NCI-H146 (cell line): ENCODE measurements at regions not wholly inside any gene's neighbourhood (a gene's known extent, or its start where the extent isn't known, plus 50 kb on each side); places are given as distances from the start of the nearest gene placed in this dataset.

Experiments used
- DNase-seq: peaks from one replicate; lab custom pipeline; 2025; lab: John Stamatoyannopoulos, UW

DNA sequence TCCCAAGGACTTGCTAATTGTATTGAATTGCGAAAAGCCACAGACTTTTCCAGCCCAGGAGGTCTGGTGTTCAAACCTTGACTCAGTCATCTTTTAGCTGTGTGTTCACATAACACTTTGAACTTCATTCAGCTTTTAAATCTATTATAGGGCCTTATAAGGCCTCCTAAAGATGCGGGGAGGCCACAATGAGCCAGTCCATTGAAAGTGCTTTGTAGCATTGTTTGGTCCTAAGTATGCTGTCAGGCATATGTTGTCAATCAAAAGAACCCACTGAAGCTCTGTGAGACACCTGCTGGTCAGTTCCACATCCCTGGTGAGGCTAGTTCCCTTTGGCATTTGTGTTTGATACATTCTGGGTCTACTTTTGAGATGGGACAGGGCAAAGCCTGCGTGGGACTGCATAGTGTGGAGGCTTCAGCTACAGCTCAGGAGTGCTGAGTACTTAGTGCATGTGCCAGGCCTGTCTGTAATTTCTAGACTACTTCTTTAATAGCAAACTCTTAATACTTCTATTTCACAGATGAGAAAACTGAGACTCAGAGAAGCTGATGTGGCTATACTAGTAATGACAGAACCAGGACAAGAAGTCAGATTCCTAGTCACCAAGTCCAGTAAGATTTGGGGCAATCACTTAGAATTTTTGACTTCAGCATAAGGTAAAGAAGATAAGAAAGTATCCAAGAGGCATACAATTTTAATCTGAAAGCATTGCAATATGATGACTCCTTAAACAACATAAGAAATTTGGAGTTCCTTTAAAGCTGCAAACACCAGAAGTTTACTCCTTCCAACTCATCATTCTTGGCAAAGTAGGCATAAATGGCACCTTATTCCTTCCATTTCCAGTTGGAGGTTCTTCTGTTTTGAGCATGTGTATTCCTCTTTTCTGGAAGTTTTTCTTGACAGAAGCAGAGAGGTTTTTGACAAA, 213.0 kb downstream of the PDCD6IP start:
- no peak for DNase-seq

DNA sequence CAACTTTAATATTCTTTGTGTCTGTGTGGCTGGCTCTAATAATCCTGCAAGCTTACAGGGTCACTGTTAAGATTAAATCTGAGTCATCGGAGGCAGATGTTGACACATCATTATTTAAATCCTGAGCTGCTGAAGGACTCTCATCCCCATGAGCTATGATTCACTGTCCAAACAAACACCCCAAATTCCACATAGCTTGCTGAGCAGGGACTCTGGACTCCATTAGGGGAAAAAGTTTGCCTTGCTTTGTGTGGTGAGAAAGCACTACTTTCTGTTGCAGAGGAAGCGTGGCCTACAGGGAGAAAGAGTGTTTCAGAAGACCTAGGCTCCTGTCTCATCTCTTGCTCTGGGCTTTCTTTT, 213.7 kb downstream of the PDCD6IP start:
- no peak for DNase-seq

DNA sequence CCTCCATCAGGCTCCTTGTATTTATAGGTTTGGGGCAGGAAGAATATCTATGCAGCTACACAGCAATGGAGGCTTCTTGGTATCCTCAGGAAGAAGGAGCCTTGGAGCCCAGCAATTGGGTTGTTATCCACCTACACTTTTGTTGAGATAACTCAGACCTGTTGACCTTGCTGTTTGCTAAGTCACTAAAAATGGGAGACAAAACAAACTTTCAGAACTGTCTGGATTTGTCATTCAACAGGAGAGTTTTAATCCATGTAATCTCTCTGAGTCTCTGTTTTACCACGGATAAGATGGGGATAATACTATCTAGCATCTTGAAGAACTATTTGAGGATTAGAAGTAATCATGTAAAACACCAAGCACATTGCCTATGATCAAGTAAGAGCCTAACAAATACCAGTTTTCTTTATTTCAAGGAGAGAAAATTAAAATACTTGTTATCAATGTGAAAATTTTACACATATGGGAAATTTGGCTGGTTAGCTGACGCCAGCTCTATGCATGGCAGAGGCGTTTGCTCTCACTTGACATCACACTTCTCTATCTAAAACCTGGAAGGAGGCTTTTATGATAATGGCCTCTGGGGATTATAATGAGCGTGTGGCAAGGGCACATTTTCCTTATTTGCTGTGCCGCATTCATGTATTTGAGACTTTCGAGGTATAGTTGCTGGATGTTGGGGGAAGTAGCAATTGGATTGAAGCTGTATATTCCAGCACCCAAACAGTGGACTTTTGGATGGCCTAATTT, 215.6 kb downstream of the PDCD6IP start:
- DNase-seq = no peak

DNA sequence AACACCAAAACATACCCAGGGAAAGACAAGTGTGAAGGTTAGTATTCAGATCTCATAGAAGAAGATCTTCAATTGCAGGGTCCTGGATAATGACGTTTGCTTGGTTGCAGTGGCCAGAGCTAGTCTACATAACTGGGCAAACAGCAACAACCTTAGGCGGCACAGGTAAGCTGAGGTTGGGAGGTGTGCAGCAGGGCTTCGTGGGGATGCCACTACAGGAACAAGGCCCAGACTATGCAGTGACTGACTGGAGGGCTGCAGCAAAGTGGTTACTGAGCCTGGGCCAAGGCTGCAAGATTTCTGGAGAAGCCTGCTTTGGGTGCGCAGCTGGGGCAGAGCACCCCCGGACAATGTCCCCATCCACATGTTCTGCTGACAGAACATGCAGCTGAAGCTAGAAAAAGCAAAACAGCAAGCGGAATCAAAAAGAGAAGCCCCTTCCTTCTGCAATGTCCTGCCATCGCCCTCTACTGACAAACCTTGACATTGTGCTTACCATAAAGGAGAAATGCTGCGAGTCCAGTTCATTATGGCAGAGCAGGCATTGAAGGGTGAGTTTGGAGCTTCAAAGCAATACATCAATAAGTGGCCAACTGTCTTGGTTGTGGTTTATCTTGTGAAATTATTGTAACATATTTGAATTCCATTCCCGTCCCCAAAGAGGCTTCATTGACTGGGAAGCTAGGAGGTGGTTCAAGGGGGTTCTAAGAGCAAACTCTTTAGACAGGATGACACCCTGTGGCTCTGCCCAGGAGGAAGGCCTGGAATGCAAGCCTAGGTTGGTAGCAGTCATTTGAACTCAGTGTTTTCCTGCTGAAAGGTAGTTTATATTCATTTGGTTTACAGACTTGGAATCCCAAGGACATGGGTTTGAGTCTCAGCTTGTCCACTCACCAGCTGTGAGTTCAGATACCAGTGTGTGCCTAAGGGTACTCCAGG, 217.0 kb downstream of the PDCD6IP start:
- peak; percentile 8 for DNase-seq

DNA sequence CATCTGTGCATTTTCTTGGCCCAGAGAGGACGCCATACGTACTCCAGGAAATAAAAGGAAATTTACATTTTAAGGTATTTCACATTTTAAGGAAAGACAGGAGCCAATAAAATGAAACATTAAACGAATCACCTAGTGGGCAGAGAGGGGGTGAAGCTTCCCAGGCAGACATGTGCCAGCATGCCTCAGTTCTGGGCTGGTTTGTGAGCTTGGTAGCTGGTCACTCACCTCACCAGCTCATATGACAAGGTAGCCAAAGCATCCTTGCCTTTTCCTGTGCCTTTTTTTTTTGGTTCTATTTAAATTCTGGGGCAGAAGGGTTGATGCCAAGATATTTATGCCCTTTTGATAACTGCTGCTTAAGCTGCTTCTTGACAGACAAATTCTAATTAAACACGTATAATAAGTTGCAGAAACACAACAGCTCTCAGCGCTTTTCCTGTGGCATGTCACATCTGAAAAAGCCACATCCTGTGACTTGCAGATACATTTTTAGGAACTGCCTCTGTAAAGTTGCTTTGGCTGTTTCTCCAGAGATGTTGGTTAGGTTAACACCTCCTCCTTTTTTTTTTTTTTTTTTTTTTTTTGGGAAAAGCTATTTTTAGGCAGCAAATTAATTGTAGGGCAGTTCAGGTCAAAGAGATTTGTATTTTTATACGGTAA, 218.6 kb downstream of the PDCD6IP start:
- DNase-seq = no peak

DNA sequence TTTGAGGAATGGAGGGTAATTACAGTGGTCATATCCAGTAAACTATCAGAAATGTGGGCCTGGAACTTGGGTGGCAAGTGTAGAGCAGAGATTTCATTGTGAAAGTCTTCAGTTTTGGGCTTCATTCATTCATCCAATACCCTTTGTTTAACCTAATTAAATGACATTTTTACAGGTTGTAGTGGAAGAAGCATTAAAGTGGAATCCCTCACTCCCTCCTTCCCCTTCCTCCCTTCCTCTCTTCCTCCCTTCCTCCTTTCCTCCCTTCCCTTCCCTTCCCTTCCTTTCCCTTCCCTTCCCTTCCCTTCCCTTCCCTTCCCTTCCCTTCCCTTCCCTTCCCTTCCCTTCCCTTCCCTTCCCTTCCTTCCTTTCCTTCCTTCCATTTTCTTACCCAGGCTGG, 219.3 kb downstream of the PDCD6IP start:
- no peak for DNase-seq

DNA sequence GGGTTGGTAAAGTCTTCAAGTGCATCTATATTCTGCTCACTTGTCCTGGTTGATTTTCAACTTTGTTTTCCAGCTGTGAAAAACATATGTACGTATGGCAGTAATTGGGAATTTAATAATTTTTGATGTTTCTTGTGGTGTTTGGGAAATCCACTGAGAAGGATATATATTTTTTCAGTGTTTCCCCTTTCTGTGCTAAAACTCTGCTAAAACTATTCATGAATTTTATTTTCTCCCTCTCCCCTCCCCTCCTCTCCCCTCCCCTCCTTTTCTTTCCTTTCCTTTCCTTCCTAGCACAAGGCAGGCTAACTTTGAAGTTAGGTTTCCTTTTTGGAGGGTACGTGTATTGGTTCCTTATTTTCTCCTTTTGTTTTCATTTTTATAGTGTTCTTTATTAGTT, 220.7 kb downstream of the PDCD6IP start:
- DNase-seq = no peak

DNA sequence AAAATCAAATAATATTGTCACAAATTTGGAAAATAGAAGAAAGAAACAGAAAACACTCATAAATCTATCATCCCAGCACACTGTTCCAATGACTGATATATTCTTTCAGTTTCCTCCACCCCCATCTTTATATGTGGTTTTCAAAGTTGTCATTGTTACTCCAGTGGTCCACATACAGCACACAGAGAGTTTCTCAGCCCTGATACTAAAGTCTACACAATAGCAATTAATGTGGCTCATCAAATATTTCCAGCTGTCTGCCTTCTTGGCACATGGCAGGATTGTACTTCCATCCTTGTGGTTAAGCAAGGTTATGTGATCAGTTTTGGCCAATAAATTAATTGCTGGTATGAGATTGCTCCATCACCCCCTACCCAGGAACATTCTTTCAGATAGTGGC, 221.7 kb downstream of the PDCD6IP start:
- no peak for DNase-seq

DNA sequence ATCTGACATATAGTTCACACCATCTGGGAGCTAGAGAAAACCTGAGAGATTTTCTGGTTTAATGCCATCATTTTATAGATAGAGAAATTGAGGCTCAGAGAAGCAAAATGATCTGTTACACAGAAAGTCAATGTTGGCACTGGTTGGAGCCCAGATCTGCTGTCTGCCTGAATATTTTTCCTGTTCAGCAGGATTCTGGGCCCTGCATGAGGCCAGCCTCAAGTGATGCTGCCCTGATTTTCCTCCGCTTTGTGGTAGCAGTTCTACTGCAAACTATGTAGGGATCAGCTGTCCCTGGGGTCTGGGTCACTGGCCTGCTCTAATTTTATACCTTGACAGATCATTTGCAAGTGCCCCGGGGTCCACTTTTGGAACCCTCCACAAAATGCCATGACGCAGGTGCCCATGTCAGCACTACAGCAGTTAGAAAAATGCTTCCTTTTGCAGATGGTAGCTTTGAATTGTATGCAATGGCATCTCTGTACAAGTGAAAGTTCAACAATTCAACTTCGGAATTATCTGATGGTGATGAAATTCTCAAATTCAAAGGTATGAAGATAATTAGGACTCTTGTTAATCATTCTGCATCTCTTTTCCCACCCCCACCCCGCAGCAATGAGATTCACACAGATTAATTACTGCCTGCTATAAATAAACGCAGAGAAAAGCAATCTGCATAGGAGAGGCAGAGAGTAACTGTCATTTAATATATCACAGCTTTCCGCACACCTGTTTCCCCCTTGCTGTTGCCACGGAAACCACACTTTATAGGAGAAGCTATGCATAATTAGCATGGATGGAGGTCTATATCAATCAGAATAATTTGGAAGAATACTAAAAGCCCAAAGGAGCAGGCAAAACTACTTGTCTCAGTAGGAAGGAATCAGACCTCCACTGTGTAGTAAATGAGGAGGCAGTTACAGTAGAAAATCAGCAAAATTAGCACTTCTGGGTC, 222.6 kb downstream of the PDCD6IP start:
- peak; percentile 40 for DNase-seq

DNA sequence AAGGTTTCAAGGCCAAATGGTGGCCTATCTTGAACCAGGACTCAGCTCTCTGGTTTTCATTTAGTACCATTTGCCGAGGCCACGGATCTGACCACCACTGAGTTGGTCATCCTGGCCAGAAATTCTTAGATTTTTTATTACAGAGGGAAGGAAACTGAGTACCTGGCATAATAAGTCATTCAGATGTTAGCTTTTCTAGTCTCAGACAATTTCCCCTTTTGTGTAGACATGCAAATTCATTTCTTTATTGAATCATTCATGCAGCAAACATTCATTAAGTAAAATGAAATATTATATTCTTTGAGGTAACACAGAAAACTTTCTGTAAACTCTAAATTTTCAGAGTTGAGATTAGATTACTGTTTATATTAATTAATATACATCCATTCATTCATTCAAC, 223.7 kb downstream of the PDCD6IP start:
- no peak for DNase-seq

DNA sequence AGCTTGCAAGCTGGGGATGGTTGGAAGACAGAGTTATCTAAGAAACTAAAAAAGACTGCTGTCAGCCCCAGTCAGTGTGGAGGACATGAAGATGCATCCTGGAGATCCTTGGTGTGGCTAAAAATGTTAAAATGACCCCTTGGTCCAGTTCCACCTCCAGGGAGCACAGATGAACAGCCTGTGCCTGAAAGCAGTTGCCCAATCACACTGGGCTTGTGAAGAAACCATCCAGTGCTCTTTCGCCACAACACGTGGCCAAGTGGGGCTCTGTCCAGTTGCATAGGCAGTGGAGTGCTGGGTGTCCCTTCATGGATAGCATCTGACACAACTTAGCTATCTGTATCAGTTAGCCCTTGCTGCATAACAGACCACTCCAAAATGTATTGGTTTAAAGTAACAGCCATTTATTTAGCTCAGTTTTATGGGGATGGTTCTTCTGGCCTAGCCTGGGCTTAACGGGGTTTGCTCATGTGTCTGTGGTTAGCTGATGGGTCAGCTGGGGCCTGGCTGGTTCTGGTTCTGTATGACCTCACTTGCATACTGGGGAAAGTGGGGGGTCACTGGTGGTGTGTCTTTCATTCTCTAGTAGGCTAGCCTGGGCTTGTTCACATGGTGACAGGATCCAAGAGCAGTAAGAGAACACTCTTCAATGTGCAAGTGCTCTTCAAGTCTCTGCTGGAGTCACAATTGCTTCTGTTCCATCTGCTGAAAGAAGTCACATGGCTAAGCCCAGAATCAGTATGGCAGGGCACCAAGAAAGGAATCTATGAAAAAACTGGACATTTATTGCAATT, 226.2 kb downstream of the PDCD6IP start:
- DNase-seq = no peak

DNA sequence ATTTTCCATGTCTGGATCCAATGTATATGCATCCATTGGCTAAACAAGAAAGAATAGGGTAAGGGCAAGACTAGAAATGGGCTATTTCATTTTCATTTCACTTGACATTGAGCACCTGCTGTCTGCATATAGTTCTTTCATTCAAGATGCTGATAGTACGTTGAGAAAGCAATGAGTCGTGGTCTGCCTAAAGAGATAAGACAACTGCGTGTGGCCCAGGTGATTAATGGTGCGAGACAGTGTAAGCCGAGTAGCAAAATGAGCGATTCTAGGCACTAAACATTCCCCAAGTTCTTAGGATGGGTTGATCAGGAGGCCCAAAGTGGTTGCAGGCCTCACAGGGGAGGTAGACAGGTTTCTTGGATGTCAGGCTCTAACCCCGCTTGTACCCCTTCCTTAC, 235.4 kb downstream of the PDCD6IP start:
- no peak for DNase-seq

DNA sequence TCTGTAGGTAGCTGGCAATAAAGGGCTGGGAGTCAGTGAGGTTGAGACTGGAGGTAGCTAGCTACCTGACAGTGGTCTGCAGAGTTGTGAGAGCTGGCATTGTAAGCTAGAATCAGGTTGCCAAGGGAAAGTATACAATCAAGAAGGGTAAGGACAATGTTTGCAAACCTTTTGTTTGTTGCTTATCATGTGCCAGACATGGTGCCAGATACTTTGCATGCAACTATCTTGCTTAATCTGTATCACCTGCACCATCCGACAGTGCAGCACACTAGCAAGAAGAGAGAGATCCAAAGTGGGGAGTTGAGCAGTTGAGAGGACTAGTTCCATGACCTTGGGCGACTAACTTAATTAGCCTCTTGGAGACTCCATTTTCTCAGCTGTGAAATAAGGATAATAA, 236.4 kb downstream of the PDCD6IP start:
- DNase-seq = no peak

DNA sequence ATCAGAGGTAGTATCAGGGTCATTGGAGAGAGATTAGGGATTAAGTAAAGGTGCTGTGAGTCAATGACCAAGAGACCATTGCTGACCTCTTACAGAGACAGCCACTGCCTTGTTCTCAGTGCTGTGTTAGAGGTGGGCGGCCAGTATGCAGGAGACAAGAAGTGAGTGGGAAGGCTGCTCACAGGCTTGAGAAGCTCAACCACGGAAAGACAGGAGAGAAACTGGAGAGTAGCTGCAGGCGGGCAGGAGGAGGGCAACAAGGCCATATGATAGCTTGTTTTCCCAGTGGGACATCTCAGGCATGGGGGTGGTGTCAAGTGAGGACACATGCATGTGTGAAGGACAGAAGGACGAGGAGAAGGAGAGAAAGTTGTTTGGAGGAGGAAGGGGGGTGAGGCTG, 237.3 kb downstream of the PDCD6IP start:
- DNase-seq = no peak

DNA sequence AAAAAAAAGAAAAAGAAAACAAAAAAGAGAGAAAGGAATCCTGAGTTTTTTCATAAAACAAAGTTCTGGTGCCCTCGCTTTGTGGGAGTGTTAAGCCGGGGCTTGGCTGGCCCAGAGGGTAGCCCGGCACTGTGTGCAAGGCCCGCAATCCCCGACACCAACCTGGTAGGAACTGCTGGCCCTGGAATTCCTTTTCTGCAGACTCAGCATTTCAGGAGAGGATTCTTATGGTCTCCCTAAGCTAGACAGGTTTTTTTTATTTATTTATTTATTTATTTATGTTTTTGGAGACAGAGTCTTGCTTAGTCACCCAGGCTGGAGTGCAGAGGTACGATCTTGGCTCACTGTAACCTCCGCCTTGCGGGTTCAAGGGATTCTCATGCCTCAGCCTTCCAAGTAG, 238.8 kb downstream of the PDCD6IP start:
- no peak for DNase-seq

DNA sequence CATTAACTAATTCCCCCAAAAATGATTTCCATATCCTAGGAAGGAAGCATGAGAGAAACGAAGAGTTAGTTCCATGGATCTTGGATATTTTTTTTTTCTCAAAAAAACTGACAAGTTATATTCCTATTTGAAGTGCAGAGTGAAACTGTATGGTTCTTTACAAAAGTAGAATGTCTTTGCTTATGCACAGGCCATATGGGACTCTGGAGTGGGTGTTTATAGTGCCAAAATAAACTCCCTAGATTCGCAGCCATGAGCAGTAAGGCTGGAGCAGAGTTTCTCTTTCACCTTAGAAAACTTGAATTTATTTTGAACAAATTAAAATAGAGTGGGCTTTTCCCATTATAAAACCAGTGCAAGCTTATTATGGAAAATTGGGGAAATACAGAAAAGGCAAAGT, 239.7 kb downstream of the PDCD6IP start:
- no peak for DNase-seq

DNA sequence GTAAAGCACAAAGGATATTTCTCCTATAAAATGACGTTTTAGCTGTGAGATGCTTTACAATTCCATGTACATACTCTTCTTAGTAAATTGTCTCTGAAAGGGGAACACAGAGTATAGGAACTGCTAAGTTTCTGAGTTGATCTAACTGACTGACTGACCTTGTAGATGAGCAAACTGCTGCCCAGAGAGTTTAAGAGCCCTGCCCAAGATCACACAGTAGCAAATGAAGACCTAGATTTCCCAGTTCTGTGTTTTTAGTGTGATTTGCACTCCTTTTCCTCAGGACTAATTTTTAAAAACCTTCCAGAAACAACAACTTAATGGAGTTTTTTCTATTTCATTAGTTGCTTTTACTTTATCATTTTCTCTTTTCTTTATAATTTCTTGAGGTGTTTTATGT, 247.7 kb downstream of the PDCD6IP start:
- no peak for DNase-seq

DNA sequence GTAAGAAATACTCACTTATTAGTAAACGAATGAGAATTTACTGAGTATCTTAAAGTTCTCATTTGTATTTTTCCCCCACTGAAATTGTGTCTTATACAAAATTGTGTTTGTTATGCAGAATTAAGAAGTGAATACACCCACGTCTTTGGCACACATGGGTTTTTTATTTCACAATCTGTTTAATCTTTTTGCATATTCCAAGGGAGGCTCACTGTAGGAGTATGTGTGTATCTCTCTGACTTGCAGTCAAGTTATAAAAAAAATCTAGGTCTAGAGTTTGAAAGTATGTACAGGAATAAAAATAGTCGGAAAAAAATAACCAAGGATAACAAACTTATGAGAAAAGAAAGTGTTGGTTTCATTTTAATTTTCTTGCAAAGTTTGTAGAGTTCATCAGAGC, 255.2 kb downstream of the PDCD6IP start:
- no peak for DNase-seq

DNA sequence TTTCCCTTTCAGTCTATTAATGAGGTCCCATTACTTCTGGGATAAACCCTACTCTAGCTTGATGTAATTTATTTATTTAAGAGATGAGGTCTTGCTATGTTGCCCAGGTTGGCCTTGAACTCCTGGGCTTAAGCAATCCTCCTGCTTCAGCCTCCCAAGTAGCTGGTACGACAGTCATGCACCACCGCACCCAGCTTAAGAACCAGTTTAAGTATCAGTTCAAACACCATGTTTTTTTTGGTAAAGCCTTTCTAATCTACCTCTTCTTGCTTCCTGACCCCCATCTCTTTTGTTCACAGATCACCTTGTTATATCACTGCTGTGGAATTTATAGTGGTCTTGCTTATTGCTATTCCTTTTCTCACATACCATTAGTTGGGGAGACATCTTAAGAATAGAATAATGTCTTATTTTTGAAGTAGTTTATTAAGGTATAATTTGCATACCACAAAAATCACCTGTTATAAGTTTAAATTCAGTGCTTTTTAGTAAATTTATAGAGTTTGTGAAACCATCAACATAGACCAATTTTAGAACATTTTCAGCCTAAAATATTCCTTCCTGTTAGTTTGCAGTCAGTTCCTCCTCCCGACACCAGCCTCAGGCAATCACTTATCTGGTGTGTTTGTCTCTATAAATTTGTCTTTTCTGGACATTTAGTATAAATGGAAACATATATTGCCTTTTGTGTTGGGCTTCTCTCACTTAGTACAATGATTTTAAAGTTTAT, 257.9 kb downstream of the PDCD6IP start:
- no peak for DNase-seq
